Neural cell (in vitro differentiated cells): ENCODE measurements at regions not wholly inside any gene's neighbourhood (a gene's known extent, or its start where the extent isn't known, plus 50 kb on each side); places are given as distances from the start of the nearest gene placed in this dataset.

Experiments used
- H2AFZ ChIP-seq: fragments of 200-600, 300-800 bp; sonication (generic), shearing (Covaris generic); 2 replicates; pipeline ENCODE4 v1.6.0; 2014; ENCODE audit warnings: low read depth, mild to moderate bottlenecking, antibody characterized with exemption, low read length, moderate library complexity
- H3F3A ChIP-seq: fragments of 200-600 bp; shearing (Covaris generic); 2 replicates; pipeline ENCODE4 v1.6.1; 2016; ENCODE audit warnings: mild to moderate bottlenecking, moderate library complexity, mixed read lengths, antibody characterized with exemption, low read length; ENCODE audit not compliant: insufficient read depth, poor library complexity, severe bottlenecking
- H3K27ac ChIP-seq: fragments of 200-600, 300-800 bp; sonication (generic), shearing (Covaris generic); 2 replicates; pipeline ENCODE4 v1.5.1; 2014; ENCODE audit warnings: mild to moderate bottlenecking, low read length, moderate library complexity
- H3K27me3 ChIP-seq: fragments of 300-800, 200-600 bp; sonication (generic), shearing (Covaris generic); 2 replicates; pipeline ENCODE4 v1.6.0; 2014; ENCODE audit warnings: mild to moderate bottlenecking, low read depth, low read length, moderate library complexity; ENCODE audit not compliant: insufficient read depth
- H3K36me3 ChIP-seq: fragments of 300-800, 200-600 bp; sonication (generic), shearing (Covaris generic); 2 replicates; pipeline ENCODE4 v1.5.1; 2014; ENCODE audit warnings: mild to moderate bottlenecking, antibody characterized with exemption, low read length, moderate library complexity; ENCODE audit not compliant: insufficient read depth
- H3K4me2 ChIP-seq: fragments of 300-800, 200-600 bp; sonication (generic), shearing (Covaris generic); 2 replicates; pipeline ENCODE4 v1.6.0; 2014; ENCODE audit warnings: mild to moderate bottlenecking, low read length
- H3K4me3 ChIP-seq: fragments of 300-800, 200-600 bp; sonication (generic), shearing (Covaris generic); 2 replicates; pipeline ENCODE4 v1.5.1; 2014; ENCODE audit warnings: mild to moderate bottlenecking, low read length, moderate library complexity
- H3K79me2 ChIP-seq: fragments of 200-600 bp; shearing (Covaris generic); replicated peaks from 2 replicates; pipeline ENCODE4 v1.6.0; 2014; ENCODE audit warnings: mild to moderate bottlenecking, low read length, moderate library complexity; ENCODE audit not compliant: insufficient read depth
- H3K9ac ChIP-seq: fragments of 300-800, 200-600 bp; sonication (generic), shearing (Covaris generic); 2 replicates; pipeline ENCODE4 v1.6.1; 2016; ENCODE audit warnings: mild to moderate bottlenecking, low read length, mixed read lengths
- H3K9me2 ChIP-seq: fragments of 200-600 bp; shearing (Covaris generic); 2 replicates; pipeline ENCODE4 v1.6.1; 2016; ENCODE audit warnings: mild to moderate bottlenecking, low read length, mixed read lengths; ENCODE audit not compliant: insufficient read depth
- H3K9me3 ChIP-seq: fragments of 200-600, 300-800 bp; sonication (generic), shearing (Covaris generic); 2 replicates; pipeline ENCODE4 v1.6.1; 2016; ENCODE audit warnings: mild to moderate bottlenecking, mixed run types, low read length, moderate library complexity, mixed read lengths
- H4K20me1 ChIP-seq: fragments of 200-600 bp; shearing (Covaris generic); 2 replicates; pipeline ENCODE4 v1.6.1; 2016; ENCODE audit warnings: mild to moderate bottlenecking, mixed run types; ENCODE audit not compliant: insufficient read depth
- EP300 ChIP-seq: fragments of 450-650 bp; conservative IDR thresholded peaks from 2 replicates; pipeline ENCODE4 v1.6.1; 2014; ENCODE audit warnings: antibody characterized with exemption, mild to moderate bottlenecking, moderate library complexity; ENCODE audit not compliant: poor library complexity, severe bottlenecking
- EZH2 ChIP-seq: fragments of 200-600, 300-800 bp; shearing (Covaris generic), sonication (generic); IDR thresholded peaks from 2 replicates; pipeline ENCODE4 v1.6.1; 2014; ENCODE audit warnings: antibody characterized with exemption, low read length, borderline replicate concordance, mild to moderate bottlenecking; ENCODE audit not compliant: insufficient read depth, poor library complexity, severe bottlenecking
- MXI1 ChIP-seq: fragments of 450-650 bp; conservative IDR thresholded peaks from 2 replicates; pipeline ENCODE4 v1.6.1; 2014; ENCODE audit warnings: antibody characterized with exemption, mild to moderate bottlenecking; ENCODE audit not compliant: poor library complexity, severe bottlenecking
- POLR2AphosphoS5 ChIP-seq: IDR thresholded peaks from 2 replicates; pipeline ENCODE4 v1.6.1; 2012
- RAD21 ChIP-seq: fragments of 450-650 bp; conservative IDR thresholded peaks from 2 replicates; pipeline ENCODE4 v1.6.1; 2014; ENCODE audit warnings: antibody characterized with exemption, mild to moderate bottlenecking, moderate library complexity
- SMC3 ChIP-seq: fragments of 450-650 bp; conservative IDR thresholded peaks from 2 replicates; pipeline ENCODE4 v1.6.1; 2014; ENCODE audit warnings: antibody characterized with exemption, mild to moderate bottlenecking, moderate library complexity; ENCODE audit not compliant: poor library complexity
- TAF1 ChIP-seq: IDR thresholded peaks from 2 replicates; pipeline ENCODE4 v1.6.1; 2012; ENCODE audit warnings: low read depth
- TF ChIP-seq, protein P1 (sequence below): fragments of 450-650 bp; IDR thresholded peaks from 2 replicates; pipeline ENCODE4 v1.5.1; 2014; ENCODE audit warnings: antibody characterized with exemption, mild to moderate bottlenecking, moderate library complexity; ENCODE audit not compliant: poor library complexity, severe bottlenecking
- TF ChIP-seq, protein P2 (sequence below): IDR thresholded peaks from 2 replicates; pipeline ENCODE4 v1.6.1; 2012; ENCODE audit warnings: borderline replicate concordance

DNA sequence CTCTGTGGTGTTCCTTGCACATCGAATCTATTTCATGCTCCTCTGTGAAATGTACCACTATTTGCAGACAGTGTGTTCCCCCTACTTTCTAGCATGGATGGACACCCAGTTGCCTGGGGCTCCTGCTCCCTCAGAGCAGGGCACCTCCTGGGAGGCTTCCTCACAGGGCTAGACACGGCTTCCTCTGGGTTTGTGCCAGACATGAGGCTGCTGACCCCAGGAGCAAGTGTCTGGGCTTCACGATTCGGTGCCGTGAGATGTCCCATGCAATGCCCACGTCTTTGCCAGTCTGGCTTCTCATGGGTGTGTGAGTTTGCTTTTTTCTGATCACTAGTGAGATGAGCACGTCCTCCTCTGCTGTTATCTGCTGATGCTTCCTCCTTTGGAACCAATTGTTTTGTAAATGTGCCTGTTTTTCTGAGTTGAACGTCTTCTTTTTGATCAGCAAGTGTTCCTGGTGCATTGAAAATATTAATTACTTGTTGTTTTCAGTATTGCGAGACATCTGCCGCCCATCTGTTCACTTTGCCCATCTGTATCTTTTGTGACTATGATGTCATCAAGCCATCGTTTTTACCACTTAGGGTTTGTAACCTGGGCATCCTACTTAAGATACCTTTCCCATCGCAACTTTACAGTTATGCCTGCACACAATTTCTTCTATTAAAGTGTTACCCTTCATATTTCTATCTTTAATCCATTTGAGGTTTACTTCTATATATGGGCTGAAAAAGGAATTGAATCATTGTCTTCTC lies 92.0 kb downstream of the TTLL2 start:
- no peak overlapping the region for H3K4me2 ChIP-seq
- no peak overlapping the region for H2AFZ ChIP-seq
- no peaks in the 10 kb centered on the region for H3K9me3 ChIP-seq
- no peaks in the 10 kb centered on the region for H3K9me2 ChIP-seq
- no peak overlapping the region for H3K4me3 ChIP-seq
- H3K36me3 ChIP-seq = no peaks in the 10 kb centered on the region
- no peaks in the 10 kb centered on the region for H3K27me3 ChIP-seq
- no peak overlapping the region for H3K27ac ChIP-seq
- H4K20me1 ChIP-seq = no peaks in the 10 kb centered on the region
- no peaks in the 10 kb centered on the region for H3K79me2 ChIP-seq
- no peaks in the 10 kb centered on the region for H3F3A ChIP-seq
- TF ChIP-seq TAF1 = no peak
- TF ChIP-seq POLR2AphosphoS5 = no peak
- TF ChIP-seq RAD21 = no peak
- TF ChIP-seq EP300 = no peak
- no peak overlapping the region for H3K9ac ChIP-seq

DNA sequence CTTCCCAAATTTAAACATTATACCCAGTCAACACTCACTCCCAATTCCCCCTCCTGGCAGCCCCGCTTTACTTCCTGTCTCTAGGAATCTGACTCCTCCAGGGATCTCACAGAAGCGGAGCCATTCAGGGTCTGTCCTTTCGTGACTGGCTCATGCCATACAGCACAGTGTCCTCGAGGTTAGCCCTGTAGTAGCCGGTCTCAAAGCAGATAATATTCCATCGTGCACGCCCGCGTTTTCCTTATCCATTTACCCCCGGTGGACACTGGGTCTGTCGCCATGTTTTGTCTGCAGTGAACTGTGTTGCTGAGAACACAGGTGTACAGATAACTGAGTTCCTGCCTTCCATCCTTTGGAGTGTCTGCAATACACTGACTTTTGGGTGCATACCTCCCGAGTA lies 95.3 kb downstream of the TTLL2 start:
- H3K36me3 ChIP-seq = no peaks in the 10 kb centered on the region
- TF ChIP-seq SMC3 = no peak
- no peak for TF ChIP-seq POLR2AphosphoS5
- no peak for TF ChIP-seq TAF1
- TF ChIP-seq MXI1 = no peak
- no peak for TF ChIP-seq RAD21
- TF ChIP-seq, protein P1, sequence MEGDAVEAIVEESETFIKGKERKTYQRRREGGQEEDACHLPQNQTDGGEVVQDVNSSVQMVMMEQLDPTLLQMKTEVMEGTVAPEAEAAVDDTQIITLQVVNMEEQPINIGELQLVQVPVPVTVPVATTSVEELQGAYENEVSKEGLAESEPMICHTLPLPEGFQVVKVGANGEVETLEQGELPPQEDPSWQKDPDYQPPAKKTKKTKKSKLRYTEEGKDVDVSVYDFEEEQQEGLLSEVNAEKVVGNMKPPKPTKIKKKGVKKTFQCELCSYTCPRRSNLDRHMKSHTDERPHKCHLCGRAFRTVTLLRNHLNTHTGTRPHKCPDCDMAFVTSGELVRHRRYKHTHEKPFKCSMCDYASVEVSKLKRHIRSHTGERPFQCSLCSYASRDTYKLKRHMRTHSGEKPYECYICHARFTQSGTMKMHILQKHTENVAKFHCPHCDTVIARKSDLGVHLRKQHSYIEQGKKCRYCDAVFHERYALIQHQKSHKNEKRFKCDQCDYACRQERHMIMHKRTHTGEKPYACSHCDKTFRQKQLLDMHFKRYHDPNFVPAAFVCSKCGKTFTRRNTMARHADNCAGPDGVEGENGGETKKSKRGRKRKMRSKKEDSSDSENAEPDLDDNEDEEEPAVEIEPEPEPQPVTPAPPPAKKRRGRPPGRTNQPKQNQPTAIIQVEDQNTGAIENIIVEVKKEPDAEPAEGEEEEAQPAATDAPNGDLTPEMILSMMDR = no peak
- TF ChIP-seq EZH2 = no peak
- TF ChIP-seq EP300 = no peak
- TF ChIP-seq, protein P2, sequence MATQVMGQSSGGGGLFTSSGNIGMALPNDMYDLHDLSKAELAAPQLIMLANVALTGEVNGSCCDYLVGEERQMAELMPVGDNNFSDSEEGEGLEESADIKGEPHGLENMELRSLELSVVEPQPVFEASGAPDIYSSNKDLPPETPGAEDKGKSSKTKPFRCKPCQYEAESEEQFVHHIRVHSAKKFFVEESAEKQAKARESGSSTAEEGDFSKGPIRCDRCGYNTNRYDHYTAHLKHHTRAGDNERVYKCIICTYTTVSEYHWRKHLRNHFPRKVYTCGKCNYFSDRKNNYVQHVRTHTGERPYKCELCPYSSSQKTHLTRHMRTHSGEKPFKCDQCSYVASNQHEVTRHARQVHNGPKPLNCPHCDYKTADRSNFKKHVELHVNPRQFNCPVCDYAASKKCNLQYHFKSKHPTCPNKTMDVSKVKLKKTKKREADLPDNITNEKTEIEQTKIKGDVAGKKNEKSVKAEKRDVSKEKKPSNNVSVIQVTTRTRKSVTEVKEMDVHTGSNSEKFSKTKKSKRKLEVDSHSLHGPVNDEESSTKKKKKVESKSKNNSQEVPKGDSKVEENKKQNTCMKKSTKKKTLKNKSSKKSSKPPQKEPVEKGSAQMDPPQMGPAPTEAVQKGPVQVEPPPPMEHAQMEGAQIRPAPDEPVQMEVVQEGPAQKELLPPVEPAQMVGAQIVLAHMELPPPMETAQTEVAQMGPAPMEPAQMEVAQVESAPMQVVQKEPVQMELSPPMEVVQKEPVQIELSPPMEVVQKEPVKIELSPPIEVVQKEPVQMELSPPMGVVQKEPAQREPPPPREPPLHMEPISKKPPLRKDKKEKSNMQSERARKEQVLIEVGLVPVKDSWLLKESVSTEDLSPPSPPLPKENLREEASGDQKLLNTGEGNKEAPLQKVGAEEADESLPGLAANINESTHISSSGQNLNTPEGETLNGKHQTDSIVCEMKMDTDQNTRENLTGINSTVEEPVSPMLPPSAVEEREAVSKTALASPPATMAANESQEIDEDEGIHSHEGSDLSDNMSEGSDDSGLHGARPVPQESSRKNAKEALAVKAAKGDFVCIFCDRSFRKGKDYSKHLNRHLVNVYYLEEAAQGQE = no peak
- H3K27me3 ChIP-seq = no peaks in the 10 kb centered on the region
- no peaks in the 10 kb centered on the region for H3K79me2 ChIP-seq
- no peaks in the 10 kb centered on the region for H3K9me3 ChIP-seq
- H3K27ac ChIP-seq = no peak overlapping the region
- no peak overlapping the region for H3K9ac ChIP-seq
- no peaks in the 10 kb centered on the region for H3K9me2 ChIP-seq
- no peaks in the 10 kb centered on the region for H4K20me1 ChIP-seq
- H2AFZ ChIP-seq = no peak overlapping the region
- no peak overlapping the region for H3K4me3 ChIP-seq
- no peaks in the 10 kb centered on the region for H3F3A ChIP-seq
- H3K4me2 ChIP-seq = no peak overlapping the region
